Hematopoietic multipotent progenitor cell treated with erythropoietin and hydrocortisone succinate and interleukin-3 and kit ligand, for 8 days (in vitro differentiated cells): ENCODE measurements at regions not wholly inside any gene's neighbourhood (a gene's known extent, or its start where the extent isn't known, plus 50 kb on each side); places are given as distances from the start of the nearest gene placed in this dataset.
"Not testable (repeated sequence)": the region's sequence is repeated elsewhere in the genome, so short reads cannot be mapped to it uniquely, and the experiment has no call there.

Experiments
- DNase-seq: peaks from one replicate; pipeline ENCODE4 v3.0.0-alpha.2; 2015

GRCh38 chr21:14058566-14058965, 152.2 kb downstream of the LIPI start:
- DNase-seq, result no peak

DNA sequence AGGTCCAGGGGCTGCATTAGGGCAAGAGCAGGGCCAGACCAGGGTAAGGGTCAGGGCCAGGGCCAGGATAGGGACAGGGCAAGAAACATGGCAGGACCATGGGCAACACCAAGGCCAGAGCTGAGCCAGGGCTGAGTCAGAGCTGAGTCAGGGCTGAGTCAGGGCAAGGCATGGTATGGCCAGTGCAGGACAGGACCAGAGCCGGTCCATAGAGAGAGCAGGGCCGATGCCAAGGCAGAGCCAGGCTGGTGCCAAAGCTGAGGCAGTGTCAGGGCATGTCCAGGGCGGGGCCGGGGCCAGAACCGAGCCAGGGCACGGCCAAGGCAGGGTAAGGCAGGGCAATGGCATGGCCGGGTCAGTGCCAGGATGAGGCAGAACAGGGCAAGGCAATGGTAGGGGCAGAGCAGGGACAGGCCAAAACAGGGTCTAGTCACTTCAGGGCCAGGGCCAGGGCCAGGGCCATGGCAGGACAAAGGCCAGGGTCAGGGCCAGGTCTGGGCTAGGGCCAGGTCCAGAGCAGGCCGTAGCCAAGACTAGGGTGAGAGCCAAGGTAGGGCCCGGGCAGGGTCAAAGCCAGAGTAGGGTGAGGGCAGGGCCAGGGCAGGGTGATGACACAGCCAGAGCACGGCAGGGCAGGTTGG, 152.8 kb downstream of the LIPI start:
- DNase-seq, result not testable (repeated sequence)

GRCh38 chr21:14057313-14057712, 153.4 kb downstream of the LIPI start:
- no peak for DNase-seq

- DNase-seq, result no peak
Observed at GRCh38 chr21:14056771-14057191, 154.0 kb downstream of the LIPI start.

- DNase-seq, result not testable (repeated sequence)
Observed at GRCh38 chr21:14055746-14056515, 154.8 kb downstream of the LIPI start.

DNA sequence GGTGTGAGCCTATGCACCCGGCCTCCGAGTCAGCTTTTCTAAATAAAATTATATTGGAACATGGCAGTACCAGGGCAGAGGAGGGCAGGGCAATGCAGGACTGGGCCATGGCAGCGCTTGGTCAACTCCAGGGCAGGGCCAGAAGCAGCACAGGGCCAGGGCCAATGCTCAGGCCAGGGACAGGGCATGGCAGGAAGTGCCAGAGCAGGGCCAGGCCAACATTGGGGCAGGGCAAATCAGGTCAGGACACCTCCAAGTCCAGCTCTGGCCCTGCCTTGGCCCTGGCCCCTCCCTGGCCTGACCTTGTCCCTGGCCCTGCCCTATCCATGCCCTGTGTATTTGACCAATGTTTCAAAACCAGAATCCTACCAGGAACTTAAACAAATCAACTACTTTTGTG, 156.1 kb downstream of the LIPI start:
- no peak for DNase-seq

- no peak for DNase-seq
Observed at GRCh38 chr21:14050121-14050520, 160.6 kb downstream of the LIPI start.

- DNase-seq, result no peak
Observed at GRCh38 chr21:14046401-14046800, 164.4 kb downstream of the LIPI start.

DNA sequence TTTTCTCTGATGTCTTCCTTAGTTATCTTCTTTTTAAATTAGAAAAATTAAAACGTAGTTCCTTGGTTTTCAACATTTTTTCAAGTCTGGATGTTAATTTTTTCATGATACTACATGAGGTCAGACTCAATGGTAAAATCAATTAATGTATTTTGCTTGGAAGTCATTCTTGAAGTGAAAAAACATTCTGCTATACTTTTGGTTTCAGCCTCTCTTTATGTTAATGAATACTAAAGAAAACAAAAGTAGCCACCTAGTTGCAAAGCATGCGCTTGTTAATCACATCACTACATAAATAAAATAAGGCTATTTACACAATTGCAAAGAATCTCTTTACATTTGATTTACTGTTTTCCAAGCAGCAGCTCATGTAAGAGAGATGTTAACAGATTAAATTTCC, 170.4 kb downstream of the LIPI start:
- no peak for DNase-seq

DNA sequence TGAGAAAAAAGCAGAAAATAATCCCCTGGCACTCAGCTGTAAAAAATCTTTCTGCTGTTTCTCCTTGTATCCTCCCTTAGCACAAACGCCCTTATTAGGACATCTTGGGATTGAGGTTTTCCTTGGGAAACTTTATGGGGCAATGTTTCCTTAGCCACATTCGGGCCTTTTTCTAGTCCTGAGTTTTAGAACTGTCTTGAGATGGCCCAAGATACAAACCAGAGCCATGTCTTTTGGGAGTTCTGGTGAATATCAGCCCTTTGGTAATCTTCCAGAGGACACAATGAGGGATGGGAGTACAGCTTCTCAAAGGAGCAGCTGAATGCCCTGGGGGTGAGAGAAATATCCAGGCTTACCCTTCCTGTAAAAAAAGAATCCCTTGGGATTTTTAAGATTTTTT, 182.1 kb downstream of the LIPI start:
- not testable (repeated sequence) for DNase-seq

- DNase-seq, result peak; percentile 93
Observed at GRCh38 chr21:14027235-14027869, 183.4 kb downstream of the LIPI start.

GRCh38 chr21:14020108-14020507, 190.6 kb downstream of the LIPI start:
- not testable (repeated sequence) for DNase-seq

GRCh38 chr21:14015841-14016240, 194.9 kb downstream of the LIPI start:
- DNase-seq, result not testable (repeated sequence)

DNA sequence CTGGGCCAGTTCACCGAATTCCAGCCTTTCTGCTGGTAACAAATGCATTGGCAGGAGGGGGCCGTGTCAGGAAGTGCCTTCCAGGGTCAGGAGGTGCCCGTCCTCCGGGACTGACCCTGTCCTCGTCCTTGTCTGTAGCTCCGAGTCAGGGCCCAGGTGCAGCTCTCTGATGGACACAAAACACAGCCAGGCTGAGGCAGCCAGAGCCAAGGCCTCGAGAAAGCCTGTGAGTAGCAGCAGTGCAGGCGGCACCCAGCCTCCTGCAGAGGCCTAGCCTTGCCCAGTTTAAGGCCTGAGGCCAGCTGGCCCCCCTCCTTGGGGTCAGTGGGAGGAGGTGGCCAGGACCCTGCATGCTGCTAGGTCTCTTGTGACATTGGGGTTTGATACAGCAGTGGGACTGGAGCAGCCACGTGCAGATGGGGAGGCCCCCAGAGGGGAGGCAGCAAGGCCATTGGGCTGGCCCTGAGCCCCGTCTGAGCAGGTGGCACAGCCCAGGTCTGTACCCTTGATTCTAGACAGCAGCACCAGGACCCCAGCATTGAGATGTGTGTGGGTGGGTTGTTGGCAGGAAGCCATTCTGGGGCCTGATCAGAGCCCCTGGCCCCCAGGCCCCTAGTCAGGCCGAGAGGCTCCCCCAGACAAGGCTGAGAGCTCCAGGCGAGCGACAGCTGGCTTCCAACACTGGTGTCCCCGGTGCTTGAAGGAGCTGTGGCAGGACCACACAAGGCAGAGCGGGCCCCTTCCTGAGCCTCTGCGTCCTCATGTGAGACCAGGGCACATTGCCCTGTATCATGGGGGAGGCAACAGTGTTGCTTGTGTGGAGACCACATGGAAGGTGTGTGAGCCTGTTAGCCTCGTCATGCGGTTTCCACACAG, 196.9 kb downstream of the LIPI start:
- DNase-seq, result not testable (repeated sequence)

DNA sequence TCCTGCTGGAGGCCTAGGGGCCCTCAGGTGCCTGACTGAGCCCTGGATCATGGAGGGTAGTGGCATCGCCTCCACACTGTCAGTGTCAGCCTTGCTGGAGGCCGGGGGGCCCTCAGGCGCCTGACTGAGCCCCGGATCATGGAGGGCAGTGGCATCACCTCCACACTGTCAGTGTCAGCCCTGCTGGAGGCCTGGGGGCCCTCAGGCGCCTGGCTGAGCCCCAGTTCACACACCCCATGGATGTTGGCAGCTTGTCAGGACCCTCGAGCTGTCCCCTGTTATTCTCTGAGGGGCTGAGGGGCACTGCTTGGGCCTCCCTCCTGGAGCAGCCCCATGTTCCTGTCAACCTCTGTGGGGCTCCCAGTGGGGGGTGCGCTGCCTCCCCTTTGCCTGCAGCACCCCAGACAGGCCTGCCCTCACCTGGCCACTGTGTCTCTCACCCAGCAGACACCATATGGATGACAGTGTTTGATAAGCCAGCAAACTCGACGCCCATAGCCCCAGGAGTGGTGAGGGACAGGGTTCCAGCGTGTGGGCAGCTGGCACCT, 197.6 kb downstream of the LIPI start:
- no peak for DNase-seq

DNA sequence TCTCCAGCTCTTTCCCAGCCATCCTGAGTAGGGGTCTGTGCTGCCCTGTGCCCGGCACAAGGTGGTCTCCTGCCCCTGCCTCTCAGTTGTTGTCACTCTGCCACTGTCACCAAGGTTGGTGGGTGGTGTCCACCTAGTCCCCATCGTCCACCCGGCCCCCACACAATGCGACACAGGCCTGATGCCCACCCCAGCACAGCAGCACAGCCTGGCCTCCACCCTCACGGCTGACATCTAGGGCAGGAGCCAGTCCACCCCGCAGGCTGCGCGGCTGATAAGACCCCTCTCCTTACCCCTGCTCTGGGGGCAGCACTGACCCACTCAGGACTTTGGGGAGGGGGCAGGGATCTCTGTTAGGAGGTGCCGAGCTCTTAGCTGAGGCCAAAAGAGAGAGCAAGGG, 198.3 kb downstream of the LIPI start:
- no peak for DNase-seq

- not testable (repeated sequence) for DNase-seq
Observed at GRCh38 chr21:14011751-14012150, 199.0 kb downstream of the LIPI start.

GRCh38 chr21:14011149-14011548, 199.6 kb downstream of the LIPI start:
- DNase-seq, result not testable (repeated sequence)

- DNase-seq, result no peak
Observed at GRCh38 chr21:14010729-14011128, 200.0 kb downstream of the LIPI start.

DNA sequence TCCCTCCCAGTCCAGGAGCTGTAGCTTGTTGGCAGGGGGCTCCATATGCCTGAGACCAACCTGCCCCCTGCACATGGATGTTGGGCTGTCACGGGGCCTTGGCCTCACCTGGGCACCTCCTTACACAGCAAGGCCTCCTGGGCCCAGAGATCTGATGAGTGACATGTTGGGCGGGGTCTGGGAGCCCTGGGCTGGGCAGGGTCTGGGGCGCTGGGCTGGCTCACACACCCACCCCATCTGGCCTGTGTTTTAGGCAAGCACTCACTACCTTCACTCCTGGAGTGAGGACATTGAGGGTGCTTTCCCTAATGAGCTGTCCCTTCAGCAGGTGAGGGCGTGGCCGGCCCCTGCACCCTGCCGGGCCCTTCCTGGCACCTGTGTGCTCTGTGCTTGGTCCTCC, 200.8 kb downstream of the LIPI start:
- not testable (repeated sequence) for DNase-seq

DNA sequence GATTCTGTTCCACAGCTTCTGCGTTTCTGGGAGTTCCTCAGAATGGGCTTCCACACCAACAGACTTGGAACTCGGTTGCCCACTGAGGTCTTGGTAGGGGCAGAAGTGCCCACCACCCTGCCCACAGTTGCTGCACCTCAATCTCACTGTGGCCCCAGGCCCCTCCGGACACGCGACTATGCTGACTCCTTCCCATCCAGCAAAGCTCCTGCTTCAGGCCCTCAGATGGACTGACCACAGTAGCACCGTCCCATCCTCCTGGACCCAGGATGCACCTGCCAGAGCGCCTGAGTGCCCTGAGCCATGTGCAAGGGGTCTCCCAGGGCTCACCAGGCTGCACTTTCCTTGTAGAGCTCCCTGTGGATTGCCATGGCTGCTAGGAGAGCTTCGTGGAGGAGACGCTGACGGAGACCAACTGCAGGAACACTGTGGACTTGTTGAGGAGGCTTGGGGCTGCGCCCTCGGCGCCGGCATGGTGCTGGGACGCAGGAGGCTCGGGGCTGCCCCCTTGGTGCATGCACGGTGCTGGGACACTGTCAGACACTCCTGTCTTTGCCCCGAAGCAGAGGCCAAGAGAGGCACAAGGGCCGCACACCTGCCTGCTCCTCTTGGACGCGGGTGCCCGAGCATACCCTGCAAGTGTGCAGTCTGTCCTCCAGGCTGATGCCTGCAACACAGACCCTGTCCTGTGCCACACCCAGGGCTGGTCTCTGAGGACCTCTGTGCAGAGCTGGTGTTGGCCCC, 201.3 kb downstream of the LIPI start:
- DNase-seq, result not testable (repeated sequence)

GRCh38 chr21:14008436-14008835, 202.3 kb downstream of the LIPI start:
- DNase-seq, result not testable (repeated sequence)
